ENCODE measurements at regions not wholly inside any gene's neighbourhood (a gene's known extent, or its start where the extent isn't known, plus 50 kb on each side); places are given as distances from the start of the nearest gene placed in this dataset.

- no peak for TF ChIP-seq CTCF (IDR thresholded peaks at IDR 0.05; ENCODE audit: low read depth, low read length)
- no peak overlapping the region for H3K4me3 ChIP-seq (ENCODE audit: low read depth, low read length)
Observed at GRCh38 chr18:49682173-49682802, 120.4 kb downstream of the LIPG start.

- no peak for TF ChIP-seq CTCF (IDR thresholded peaks at IDR 0.05; ENCODE audit: low read depth, low read length)
- H3K4me3 ChIP-seq (ENCODE audit: low read depth, low read length), result no peak overlapping the region
Observed at GRCh38 chr18:49681387-49681786, 119.5 kb downstream of the LIPG start.

GRCh38 chr18:49678440-49678839 is 116.6 kb downstream of the LIPG start:
- no peak overlapping the region for H3K4me3 ChIP-seq (ENCODE audit: low read depth, low read length)
- no peak for TF ChIP-seq CTCF (IDR thresholded peaks at IDR 0.05; ENCODE audit: low read depth, low read length)

GRCh38 chr18:49677762-49678413 is 116.0 kb downstream of the LIPG start:
- no peak for TF ChIP-seq CTCF (IDR thresholded peaks at IDR 0.05; ENCODE audit: low read depth, low read length)
- no peak overlapping the region for H3K4me3 ChIP-seq (ENCODE audit: low read depth, low read length)

- no peak for TF ChIP-seq CTCF (IDR thresholded peaks at IDR 0.05; ENCODE audit: low read depth, low read length)
Observed at GRCh38 chr18:49677081-49677480, 115.2 kb downstream of the LIPG start.

GRCh38 chr18:49673281-49673680 is 111.4 kb downstream of the LIPG start:
- TF ChIP-seq CTCF (IDR thresholded peaks at IDR 0.05; ENCODE audit: low read depth, low read length), result no peak
- H3K4me3 ChIP-seq (ENCODE audit: low read depth, low read length), result no peak overlapping the region

More at GRCh38 chr18:49677081-49677480, 115.2 kb downstream of the LIPG start:
- no peak overlapping the region for H3K4me3 ChIP-seq (ENCODE audit: low read depth, low read length)

- H3K4me3 ChIP-seq (ENCODE audit: low read depth, low read length), result no peak overlapping the region
- no peak for TF ChIP-seq CTCF (IDR thresholded peaks at IDR 0.05; ENCODE audit: low read depth, low read length)
Observed at GRCh38 chr18:49672853-49673252, 111.0 kb downstream of the LIPG start.
